Dedifferentiated amniotic fluid mesenchymal stem cell (primary cell): ENCODE measurements at regions not wholly inside any gene's neighbourhood (a gene's known extent, or its start where the extent isn't known, plus 50 kb on each side); places are given as distances from the start of the nearest gene placed in this dataset.

Experiments used
- DNase-seq: peaks from one replicate; pipeline ENCODE4 v3.0.0-alpha.2; 2016; ENCODE audit errors: extremely low spot score

- DNase-seq, result no peak
Observed at GRCh38 chr10:110413903-110414547, 83.7 kb upstream of the DUSP5 start.

DNA sequence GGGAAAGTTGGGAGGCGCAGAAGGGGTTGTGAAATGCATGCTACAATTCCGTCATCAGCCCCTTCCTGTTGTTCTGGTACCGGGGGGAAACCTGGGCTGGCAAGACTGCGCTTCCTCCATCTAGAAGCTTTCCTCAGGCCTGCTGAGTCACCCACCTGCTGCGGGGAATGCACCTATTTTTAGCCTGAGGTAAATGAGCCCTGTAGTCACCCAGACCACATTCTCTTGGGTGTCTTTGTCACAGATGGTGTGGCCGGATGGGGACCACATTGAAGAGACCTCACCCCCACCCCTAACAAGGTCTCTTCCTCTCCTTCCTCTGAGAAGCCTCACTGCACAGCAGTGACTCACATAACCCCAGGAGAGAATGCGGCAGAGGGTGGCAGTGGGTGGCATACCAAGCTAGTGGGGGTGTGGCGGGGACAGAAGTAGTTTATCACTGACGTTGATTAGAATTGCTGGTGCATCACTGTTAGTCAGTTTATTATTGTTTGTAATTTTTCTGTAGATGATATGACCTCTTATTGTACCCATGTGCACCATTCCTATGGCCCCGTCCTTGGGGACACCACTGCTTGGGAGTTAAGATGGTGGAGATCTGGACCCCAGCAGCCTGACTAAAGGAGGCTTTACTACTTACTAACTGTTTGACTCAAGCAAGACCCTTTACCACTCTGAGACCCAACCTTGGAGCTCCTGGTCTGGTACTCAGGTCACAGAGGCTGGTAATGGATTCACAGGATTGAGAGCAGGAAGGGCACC lies 83.0 kb upstream of the DUSP5 start:
- DNase-seq, result no peak

GRCh38 chr10:110415809-110416208 lies 81.9 kb upstream of the DUSP5 start:
- no peak for DNase-seq

GRCh38 chr10:110416776-110417711 lies 80.7 kb upstream of the DUSP5 start:
- DNase-seq, result no peak

DNA sequence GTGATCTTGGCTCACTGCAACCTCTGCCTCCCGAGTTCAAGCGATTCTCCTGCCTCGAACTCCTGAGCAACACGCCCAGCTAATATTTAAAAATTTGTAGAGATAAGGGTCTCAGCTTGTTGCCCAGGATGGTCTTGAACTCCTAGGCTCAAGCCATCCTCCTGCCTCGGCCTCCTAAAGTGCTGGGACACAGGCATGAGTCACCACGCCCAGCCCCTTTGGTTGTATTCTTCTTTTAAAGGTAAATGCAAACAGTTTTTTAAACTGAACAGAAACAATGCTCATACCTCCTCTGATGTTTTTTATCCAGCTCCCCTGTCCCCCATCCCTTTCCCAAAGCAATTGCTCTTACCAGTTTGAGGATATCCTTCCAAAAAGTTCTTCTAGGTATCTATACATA lies 79.5 kb upstream of the DUSP5 start:
- DNase-seq, result no peak

DNA sequence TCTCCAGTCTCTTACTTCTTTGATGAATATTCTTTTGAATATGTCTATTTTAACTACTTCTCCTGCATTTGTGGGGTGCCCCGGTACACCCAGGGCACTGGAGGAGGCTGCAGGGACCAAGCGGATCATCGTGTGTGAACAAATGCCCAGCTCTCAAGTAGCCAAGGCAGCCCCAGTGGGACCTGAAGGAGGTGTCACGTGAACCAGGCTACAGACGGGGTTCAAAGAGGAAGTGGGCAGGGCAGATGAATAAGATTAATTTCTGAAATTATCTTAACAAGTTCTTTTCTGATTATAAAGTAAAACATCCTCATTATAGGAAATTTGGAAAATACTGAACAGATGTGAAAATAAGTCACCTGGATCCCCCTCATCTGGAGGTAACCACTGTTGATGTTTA lies 78.4 kb upstream of the DUSP5 start:
- DNase-seq, result no peak

- DNase-seq, result no peak
Observed at GRCh38 chr10:110420401-110421193, 77.1 kb upstream of the DUSP5 start.

DNA sequence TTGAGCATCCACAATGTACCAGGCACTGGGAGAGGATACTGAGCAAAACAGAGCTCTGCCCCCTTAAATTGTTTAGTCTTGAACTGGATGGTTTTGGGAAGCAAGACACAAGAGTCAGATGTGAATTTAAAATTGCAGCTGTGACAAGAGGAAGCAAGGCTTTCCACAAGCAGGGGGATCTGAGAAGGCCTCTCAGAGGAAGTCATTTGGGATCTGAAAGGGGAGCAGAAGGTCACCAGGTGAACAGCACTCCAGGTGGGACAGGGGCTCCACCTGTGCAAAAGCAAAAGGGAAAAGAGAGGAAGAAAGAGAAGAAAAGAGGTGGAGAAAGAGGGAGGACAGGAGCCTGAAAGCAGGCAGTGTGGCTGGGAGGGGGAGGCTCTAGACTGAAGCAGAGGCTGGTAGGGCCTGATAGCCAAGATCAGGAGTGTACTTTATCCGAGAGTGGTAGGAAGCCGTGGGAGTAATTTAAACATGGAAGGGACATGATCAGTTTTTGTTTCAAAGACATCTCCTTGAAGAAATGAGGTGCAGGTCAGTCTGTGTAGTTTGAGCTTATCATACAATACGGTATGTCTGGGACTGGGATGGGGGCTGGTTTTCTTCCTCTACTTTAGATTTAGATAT lies 76.1 kb upstream of the DUSP5 start:
- DNase-seq, result no peak

- DNase-seq, result no peak
Observed at GRCh38 chr10:110422548-110422947, 75.2 kb upstream of the DUSP5 start.

DNA sequence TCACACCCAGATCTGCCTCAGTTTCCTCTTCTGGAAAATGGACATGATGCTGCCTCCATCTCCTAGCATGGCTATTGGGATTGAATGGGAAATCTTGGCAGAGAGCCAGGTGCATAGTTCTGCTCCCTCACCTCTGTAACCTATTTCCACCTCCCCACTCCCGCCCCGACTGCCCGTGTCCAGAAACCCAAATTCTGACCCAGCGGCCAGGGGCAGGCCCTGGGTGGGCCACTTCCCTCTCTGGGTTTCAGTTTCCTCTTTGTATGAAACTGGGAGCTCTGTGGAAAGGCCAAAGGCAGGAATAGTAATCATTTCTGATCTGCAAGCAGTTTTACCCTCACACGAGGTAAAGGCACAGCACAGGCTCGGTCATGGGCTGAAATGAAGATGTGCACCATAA lies 74.1 kb upstream of the DUSP5 start:
- no peak for DNase-seq

DNA sequence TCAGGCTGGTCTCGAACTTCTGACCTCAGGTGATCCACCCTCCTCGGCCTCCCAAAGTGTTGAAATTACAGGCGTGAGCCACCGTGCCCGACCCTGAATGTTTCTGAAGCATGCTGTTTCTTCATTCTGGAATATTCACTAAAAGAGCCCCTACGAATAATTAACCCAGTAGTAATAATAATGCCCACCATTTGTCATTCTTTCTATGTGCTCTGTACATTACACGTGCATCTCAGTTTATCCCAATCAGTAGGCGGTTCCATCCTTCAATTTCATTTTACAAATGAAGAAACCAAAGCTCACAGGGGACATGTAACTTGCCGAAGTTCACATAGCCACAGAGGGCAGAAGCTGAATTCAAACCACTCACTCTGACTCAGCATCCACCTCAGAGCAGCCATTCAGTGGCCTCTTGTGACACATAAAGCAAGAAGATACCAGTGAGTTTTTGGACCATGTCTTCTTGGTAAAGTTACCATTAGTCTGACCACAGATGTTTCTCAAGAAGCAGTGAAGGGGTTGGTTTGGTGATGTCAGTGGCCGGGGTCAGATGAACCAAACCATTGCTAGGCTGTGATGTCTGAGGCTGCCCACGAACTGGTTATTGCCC lies 71.9 kb upstream of the DUSP5 start:
- peak; percentile 76 for DNase-seq

GRCh38 chr10:110426294-110427181 lies 71.2 kb upstream of the DUSP5 start:
- peak; percentile 77 for DNase-seq

DNA sequence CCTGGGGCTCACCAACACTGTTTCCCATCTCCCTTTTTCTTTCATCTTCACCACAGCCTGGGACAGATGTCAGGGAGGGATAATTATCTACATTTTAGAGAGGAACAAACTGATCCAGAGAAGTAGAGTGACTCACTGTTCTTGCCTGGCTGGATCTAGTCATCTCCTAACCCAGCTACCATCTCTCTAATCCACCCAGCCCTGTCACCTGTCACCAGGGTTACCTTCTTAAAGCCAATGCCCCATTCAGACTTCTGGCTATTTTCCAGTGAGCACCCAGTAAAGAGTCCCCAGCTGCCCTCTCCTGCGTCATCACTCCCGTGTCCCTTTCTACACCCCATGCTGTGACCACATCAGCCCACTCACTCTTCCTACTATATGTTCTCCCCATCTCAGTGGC lies 68.4 kb upstream of the DUSP5 start:
- DNase-seq, result no peak

DNA sequence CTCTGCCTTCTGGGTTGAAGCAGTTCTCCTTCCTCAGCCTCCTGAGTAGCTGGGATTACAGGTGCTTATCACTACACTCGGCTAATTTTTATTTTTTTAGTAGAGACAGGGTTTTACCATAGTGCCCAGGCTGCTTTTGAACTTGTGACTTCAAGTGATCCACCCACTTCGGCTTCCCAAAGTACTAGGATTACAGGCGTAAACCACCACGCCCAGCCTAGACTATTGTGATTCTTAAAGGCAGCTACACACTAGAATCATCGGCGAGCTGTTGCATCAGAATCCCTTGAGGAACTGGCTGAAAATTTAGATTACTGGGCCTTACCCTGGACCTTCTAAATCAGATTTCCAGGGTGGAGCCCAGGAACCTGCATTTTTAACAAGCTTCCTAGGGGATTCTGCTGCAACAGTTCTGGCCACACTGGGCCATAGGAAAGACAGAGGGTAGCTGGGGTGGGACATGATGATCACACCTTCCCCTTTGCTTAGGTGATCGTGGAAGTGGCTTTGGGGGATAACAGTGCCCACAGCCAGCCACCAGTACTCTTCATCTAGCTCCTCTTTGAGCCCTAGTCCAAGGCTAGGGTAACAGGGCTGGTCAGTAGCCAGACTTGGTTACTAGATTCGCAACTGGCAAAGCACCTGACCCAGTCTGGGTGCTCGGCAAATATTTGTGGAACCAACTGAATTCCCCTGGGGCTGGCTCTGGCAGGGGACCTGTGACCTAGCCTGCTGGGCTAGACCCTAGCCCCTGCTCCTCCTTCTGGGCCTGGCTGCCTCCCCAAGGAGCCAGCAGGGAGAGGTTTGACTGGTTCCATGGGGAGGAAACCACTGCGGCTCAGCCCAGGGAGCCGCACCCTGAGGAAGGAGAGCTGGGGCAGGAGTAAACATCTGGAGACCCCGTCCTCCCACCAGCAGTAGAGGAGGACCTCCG lies 67.1 kb upstream of the DUSP5 start:
- DNase-seq, result no peak

GRCh38 chr10:110431659-110432058 lies 66.0 kb upstream of the DUSP5 start:
- no peak for DNase-seq

DNA sequence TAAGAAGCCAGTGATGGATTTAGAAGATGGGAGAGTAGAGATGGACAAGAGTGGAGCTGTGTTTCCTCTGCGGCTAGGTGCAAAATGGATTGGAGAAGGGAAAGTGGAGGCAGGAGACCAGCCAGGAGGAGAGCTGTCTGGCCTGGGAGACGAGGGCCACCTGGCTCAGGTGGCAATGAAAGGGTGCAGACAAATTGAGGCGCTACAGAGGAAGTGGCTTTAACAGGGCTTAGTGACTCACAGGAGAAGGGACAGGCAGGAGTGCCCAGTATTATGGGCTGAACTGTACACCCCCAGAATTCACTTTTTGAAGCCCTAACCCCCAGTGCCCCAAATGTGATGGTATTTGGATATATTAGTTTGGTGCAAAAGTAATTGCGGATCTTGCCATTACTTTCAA lies 65.6 kb upstream of the DUSP5 start:
- DNase-seq, result no peak

DNA sequence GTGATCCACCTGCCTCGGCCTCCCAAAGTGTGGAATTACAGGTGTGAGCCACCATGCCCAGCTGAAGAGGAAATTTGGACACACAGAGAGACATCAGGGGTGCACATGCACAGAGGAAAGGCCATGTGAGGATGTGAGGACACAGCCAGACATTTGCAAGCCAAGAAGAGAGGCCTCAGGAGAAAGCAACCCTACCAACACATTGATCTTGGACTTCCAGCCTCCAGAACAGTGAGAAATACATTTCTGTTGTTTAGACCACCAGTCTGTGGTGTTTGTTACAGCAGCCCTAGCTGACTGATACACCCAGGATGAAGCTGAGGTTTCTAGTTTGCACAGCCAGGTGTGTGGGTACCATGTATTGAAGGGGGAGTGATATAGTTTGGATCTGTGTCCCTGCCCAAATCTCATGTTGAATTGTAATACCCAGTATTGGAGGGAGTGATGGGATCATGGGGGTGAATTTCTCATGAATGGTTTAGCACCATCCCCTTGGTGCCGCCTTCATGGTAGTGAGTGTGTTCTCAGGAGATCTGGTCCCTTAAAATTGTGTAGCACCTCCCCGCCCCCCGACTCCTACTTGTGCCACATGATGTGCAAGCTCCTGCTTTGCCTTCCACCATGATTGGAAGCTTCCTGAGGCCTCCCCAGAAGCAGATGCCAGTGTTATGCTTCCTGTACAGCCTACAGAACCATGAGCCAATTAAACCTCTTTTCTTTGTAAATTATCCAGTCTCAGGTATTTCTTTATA lies 64.7 kb upstream of the DUSP5 start:
- DNase-seq, result no peak

DNA sequence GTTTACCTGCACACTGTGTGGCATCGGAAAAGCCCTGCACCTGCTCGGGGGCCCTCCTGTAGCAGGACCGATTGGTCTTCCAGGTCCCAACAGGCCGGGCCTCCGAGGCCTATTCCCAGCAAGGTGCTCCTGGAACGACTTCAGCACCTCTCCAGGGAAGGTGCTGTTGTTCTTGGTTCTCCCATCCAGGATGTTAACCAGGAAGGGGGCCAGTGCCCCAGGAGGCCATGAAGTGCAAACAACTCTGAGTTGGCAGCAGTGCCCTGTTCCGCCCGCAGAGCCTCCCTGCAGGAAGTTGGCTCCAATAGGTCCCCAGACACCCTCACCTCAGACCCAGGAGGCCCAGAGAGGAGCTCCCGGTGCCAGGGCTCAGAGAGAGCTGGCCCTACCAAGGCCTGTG lies 64.0 kb upstream of the DUSP5 start:
- DNase-seq, result no peak
